Activated CD8-positive, alpha-beta T cell treated with anti-CD3 and anti-CD28 coated beads for 36 hours (primary cell): ENCODE measurements at regions not wholly inside any gene's neighbourhood (a gene's known extent, or its start where the extent isn't known, plus 50 kb on each side); places are given as distances from the start of the nearest gene placed in this dataset.

Experiments
- ATAC-seq: fragments of 200-7000 bp; cut with Tn5 transposase; one replicate; pipeline ENCODE4 v1.10.0; 2021; ENCODE audit warnings: mild to moderate bottlenecking, moderate library complexity
- CTCF ChIA-PET: fragments of 350-600 bp; sonication (Branson Sonifier 250); formaldehyde crosslinking; loops from one replicate; lab custom pipeline; 2021; ENCODE audit warnings: antibody characterized with exemption; lab: Charles Lee
- POLR2A ChIA-PET: fragments of 350-600 bp; sonication (Branson Sonifier 250); formaldehyde crosslinking; loops from one replicate; lab custom pipeline; 2021; ENCODE audit warnings: antibody characterized with exemption; lab: Charles Lee
- DNase-seq: peaks from one replicate; pipeline ENCODE4 v3.0.0-alpha.2; 2020
- H3K27ac Mint-ChIP-seq: one replicate; pipeline ENCODE4 v1.8.0; 2021; ENCODE audit warnings: mild to moderate bottlenecking, mixed read lengths
- H3K27me3 Mint-ChIP-seq: one replicate; pipeline ENCODE4 v1.8.0; 2021; ENCODE audit warnings: mixed read lengths
- H3K36me3 Mint-ChIP-seq: one replicate; pipeline ENCODE4 v1.8.0; 2021; ENCODE audit warnings: low read depth, mixed read lengths
- H3K4me1 Mint-ChIP-seq: one replicate; pipeline ENCODE4 v1.8.0; 2021; ENCODE audit warnings: low read depth, mixed read lengths
- H3K4me3 Mint-ChIP-seq: one replicate; pipeline ENCODE4 v1.8.0; 2021; ENCODE audit warnings: mild to moderate bottlenecking, moderate library complexity, mixed read lengths
- H3K9me3 Mint-ChIP-seq: one replicate; pipeline ENCODE4 v1.8.0; 2021; ENCODE audit warnings: mixed read lengths
- intact Hi-C: fragments of 100-400 bp; cut with micrococcal nuclease; formaldehyde crosslinking; loops from one replicate; pipeline ENCODE4 v1.10.0; 2022
- TF ChIP-seq, protein P1 (sequence below): fragments of 200-600 bp; IDR thresholded peaks from one replicate; pipeline ENCODE4 v1.8.0; 2022; ENCODE audit warnings: antibody characterized with exemption, mild to moderate bottlenecking

DNA sequence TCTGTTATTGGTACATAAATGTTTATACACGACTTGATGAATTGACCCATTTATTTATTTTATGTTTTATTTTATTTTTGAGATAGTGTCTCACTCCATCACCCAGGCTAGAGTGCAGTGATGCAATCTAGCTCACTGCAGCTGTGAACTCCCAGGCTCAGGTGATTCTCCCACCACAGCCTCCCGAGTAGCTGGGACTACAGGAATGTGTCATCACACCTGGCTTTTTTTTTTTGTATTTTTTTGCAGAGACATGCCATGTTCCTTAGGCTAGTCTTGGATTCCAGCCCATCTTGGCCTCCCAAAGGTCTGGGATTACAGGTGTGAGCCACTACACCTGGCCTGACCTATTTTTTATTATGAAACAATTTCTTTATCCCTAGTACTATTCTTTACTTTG is 355.0 kb upstream of the PRICKLE1 start:
- Mint-ChIP-seq H3K27ac (no peak overlapping the region), H3K9me3 (peaks cover 26% of the 10 kb centered on the region), H3K4me1 (no peaks in the 10 kb centered on the region), H3K27me3 (no peaks in the 10 kb centered on the region), H3K36me3 (no peaks in the 10 kb centered on the region), H3K4me3 (no peak overlapping the region)
- TF ChIP-seq, protein P1, sequence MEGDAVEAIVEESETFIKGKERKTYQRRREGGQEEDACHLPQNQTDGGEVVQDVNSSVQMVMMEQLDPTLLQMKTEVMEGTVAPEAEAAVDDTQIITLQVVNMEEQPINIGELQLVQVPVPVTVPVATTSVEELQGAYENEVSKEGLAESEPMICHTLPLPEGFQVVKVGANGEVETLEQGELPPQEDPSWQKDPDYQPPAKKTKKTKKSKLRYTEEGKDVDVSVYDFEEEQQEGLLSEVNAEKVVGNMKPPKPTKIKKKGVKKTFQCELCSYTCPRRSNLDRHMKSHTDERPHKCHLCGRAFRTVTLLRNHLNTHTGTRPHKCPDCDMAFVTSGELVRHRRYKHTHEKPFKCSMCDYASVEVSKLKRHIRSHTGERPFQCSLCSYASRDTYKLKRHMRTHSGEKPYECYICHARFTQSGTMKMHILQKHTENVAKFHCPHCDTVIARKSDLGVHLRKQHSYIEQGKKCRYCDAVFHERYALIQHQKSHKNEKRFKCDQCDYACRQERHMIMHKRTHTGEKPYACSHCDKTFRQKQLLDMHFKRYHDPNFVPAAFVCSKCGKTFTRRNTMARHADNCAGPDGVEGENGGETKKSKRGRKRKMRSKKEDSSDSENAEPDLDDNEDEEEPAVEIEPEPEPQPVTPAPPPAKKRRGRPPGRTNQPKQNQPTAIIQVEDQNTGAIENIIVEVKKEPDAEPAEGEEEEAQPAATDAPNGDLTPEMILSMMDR, result no peak
- ATAC-seq, result no peak
- POLR2A ChIA-PET, result no interaction called here
- no peak for DNase-seq
- intact Hi-C loops, result no loop called here
- CTCF ChIA-PET, result no interaction called here

DNA sequence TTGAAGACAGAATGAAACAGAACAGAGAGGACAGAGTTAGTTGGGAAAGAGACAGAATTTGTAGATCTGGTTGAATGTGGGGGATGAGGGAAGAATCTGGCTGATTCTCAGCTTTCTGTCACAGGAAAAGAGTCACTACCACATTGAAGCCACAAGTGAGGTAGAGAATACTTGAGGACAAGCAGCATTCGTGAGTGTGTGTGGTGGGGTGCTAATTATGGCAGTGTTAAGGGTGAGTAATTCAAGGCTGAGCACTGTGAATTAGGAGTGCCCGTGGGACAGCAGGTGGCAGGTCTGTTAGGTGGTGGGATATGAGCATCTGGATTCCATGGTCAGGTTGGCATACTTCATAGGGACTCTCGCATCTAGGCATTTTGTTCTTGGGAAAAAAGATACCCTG is 347.4 kb upstream of the PRICKLE1 start:
- intact Hi-C loops, result no loop called here
- H3K9me3 Mint-ChIP-seq, result peaks cover 15% of the 10 kb centered on the region
- no peak overlapping the region for H3K27ac Mint-ChIP-seq
- DNase-seq, result no peak
- H3K27me3 Mint-ChIP-seq, result no peaks in the 10 kb centered on the region
- no peak for ATAC-seq
- ChIA-PET POLR2A (no interaction called here), CTCF (no interaction called here)
- H3K36me3 Mint-ChIP-seq, result no peaks in the 10 kb centered on the region
- TF ChIP-seq, protein P1, result no peak
- H3K4me1 Mint-ChIP-seq, result no peaks in the 10 kb centered on the region
- H3K4me3 Mint-ChIP-seq, result no peak overlapping the region

GRCh38 chr12:42936260-42936659 is 346.7 kb upstream of the PRICKLE1 start:
- no peak for DNase-seq
- Mint-ChIP-seq H3K4me1 (no peaks in the 10 kb centered on the region), H3K4me3 (no peak overlapping the region), H3K27ac (no peak overlapping the region), H3K27me3 (no peaks in the 10 kb centered on the region), H3K36me3 (no peaks in the 10 kb centered on the region), H3K9me3 (peaks cover 9% of the 10 kb centered on the region)
- ChIA-PET CTCF (no interaction called here), POLR2A (no interaction called here)
- intact Hi-C loops, result no loop called here
- ATAC-seq, result no peak
- TF ChIP-seq, protein P1, result no peak

- H3K4me1 Mint-ChIP-seq, result no peaks in the 10 kb centered on the region
- CTCF ChIA-PET, result no interaction called here
- H3K27ac Mint-ChIP-seq, result no peak overlapping the region
- DNase-seq, result no peak
- no peaks in the 10 kb centered on the region for H3K36me3 Mint-ChIP-seq
- POLR2A ChIA-PET, result no interaction called here
- TF ChIP-seq, protein P1, result no peak
- H3K4me3 Mint-ChIP-seq, result no peak overlapping the region
- intact Hi-C loops, result no loop called here
- ATAC-seq, result no peak
- no peaks in the 10 kb centered on the region for H3K27me3 Mint-ChIP-seq
- peaks cover 4% of the 10 kb centered on the region for H3K9me3 Mint-ChIP-seq
Measured at GRCh38 chr12:42935756-42936155, 346.2 kb upstream of the PRICKLE1 start.

DNA sequence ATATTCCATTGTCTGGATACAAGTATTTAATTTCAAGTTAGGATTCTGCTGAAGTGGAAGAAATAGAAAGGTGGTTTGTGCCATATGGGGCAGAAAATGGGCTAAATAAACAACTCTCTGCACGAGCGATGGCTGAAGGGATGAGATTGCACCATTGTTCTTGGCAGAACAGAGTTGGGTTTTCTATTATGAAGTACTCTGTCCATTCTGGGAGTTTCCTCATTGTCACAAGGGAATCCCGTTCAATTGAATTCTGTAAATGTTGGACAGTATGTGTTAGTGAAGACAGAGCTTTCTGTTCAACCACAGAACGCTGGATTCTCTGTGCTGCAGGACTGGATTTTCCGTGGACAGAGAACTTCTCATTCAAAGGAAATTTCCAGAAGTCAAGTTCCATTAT is 345.5 kb upstream of the PRICKLE1 start:
- ChIA-PET CTCF (no interaction called here), POLR2A (no interaction called here)
- TF ChIP-seq, protein P1, result no peak
- Mint-ChIP-seq H3K9me3 (peaks cover 4% of the 10 kb centered on the region), H3K4me3 (no peak overlapping the region), H3K36me3 (no peaks in the 10 kb centered on the region), H3K4me1 (no peaks in the 10 kb centered on the region), H3K27ac (no peak overlapping the region), H3K27me3 (no peaks in the 10 kb centered on the region)
- intact Hi-C loops, result no loop called here
- DNase-seq, result no peak
- no peak for ATAC-seq
